ENCODE measurements at regions not wholly inside any gene's neighbourhood (a gene's known extent, or its start where the extent isn't known, plus 50 kb on each side); places are given as distances from the start of the nearest gene placed in this dataset.

DNA sequence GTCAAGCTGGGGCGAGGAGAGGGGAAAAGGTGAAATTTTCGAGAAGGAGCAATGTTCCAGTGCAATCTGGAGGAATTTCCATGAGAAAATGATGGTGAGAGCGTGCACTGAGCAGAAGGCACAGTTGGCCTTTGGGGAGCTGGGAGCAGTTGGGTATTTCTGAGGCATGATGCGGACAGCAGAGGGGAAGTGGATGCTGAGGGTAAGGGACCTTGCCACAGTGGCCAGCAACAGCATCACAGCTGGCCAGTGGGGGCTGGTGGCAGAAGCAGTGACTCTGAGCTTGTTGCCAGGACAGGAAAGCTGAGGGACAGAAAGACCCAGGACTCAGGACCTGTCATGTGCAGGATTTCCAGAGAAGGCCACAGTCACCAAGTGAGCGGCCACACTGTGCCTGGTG lies 98.9 kb downstream of the LSM3 start:
- Mint-ChIP-seq H3K27me3 (peaks cover 21% of the 10 kb centered on the region), H3K4me3 (no peak overlapping the region), H3K36me3 (ENCODE audit: low read depth) (peaks cover 3% of the 10 kb centered on the region), H3K27ac (no peak overlapping the region), H3K4me1 (peaks cover 3% of the 10 kb centered on the region)
- ATAC-seq (no peak), DNase-seq (no peak)
- H3K9me3 ChIP-seq (ENCODE audit: control insufficient read depth, low read length, poor library complexity, severe bottlenecking), result no peaks in the 10 kb centered on the region

GRCh38 chr3:14278265-14278798 lies 99.7 kb downstream of the LSM3 start:
- Mint-ChIP-seq H3K4me3 (no peak overlapping the region), H3K4me1 (peaks cover 3% of the 10 kb centered on the region), H3K36me3 (ENCODE audit: low read depth) (peaks cover 3% of the 10 kb centered on the region), H3K27me3 (peaks cover 21% of the 10 kb centered on the region), H3K27ac (no peak overlapping the region)
- H3K9me3 ChIP-seq (ENCODE audit: control insufficient read depth, low read length, poor library complexity, severe bottlenecking), result no peaks in the 10 kb centered on the region
- no peak for ATAC-seq
- DNase-seq, result no peak

GRCh38 chr3:14278799-14279625 lies 100.4 kb downstream of the LSM3 start:
- DNase-seq, result no peak
- Mint-ChIP-seq H3K4me3 (no peak overlapping the region), H3K36me3 (ENCODE audit: low read depth) (peaks cover 3% of the 10 kb centered on the region), H3K27me3 (peaks cover 21% of the 10 kb centered on the region), H3K4me1 (peaks cover 3% of the 10 kb centered on the region), H3K27ac (no peak overlapping the region)
- H3K9me3 ChIP-seq (ENCODE audit: control insufficient read depth, low read length, poor library complexity, severe bottlenecking), result no peaks in the 10 kb centered on the region
- ATAC-seq, result no peak

DNA sequence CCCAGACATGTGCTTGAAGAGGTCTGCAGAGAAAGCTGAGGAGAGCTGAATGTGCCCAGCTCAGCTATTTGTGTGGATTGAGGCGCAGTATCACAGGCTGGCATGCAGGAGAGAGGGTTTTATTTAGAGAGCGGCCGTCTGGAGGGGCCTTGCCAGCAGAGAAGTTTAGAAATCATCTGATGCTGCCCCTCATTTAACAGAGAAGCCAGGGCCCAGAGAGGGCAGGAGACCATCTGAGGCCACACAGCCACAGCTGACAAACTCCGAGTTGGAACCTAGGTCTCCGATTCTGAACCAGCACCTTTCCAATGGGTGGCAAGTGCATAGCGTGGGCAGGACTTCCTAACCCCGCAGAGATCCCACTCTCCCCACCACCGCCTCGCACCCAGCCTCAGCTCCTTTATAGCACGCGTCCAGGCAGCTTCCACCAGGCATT lies 101.0 kb downstream of the LSM3 start:
- Mint-ChIP-seq H3K4me1 (peaks cover 3% of the 10 kb centered on the region), H3K27ac (no peak overlapping the region), H3K36me3 (ENCODE audit: low read depth) (peaks cover 3% of the 10 kb centered on the region), H3K27me3 (peaks cover 21% of the 10 kb centered on the region), H3K4me3 (no peak overlapping the region)
- DNase-seq, result no peak
- no peaks in the 10 kb centered on the region for H3K9me3 ChIP-seq (ENCODE audit: control insufficient read depth, low read length, poor library complexity, severe bottlenecking)
- ATAC-seq, result no peak

DNA sequence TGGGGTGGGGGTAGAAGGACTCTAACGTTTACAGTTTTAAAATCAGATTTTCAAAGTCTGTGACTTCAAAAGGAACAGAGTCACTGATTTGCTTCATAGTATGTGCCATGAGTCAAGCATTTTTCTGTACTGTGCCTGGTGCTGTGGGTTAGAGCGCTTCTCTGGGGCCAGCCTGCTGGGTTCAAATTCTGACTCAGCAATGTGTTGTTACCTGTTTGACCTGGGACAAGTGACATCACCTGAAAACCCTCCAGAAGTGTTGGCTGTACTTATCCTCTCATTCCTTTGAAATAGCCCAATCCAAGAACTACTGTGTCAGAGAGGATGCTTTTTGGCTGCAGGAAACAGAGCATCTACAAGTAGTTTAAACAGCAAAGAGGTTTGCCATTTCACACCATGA lies 101.7 kb downstream of the LSM3 start:
- H3K36me3 Mint-ChIP-seq (ENCODE audit: low read depth), result peaks cover 3% of the 10 kb centered on the region
- DNase-seq, result no peak
- peaks cover 3% of the 10 kb centered on the region for H3K4me1 Mint-ChIP-seq
- no peak overlapping the region for H3K27ac Mint-ChIP-seq
- no peak overlapping the region for H3K4me3 Mint-ChIP-seq
- ATAC-seq, result no peak
- peaks cover 26% of the 10 kb centered on the region for H3K27me3 Mint-ChIP-seq
- no peaks in the 10 kb centered on the region for H3K9me3 ChIP-seq (ENCODE audit: control insufficient read depth, low read length, poor library complexity, severe bottlenecking)

DNA sequence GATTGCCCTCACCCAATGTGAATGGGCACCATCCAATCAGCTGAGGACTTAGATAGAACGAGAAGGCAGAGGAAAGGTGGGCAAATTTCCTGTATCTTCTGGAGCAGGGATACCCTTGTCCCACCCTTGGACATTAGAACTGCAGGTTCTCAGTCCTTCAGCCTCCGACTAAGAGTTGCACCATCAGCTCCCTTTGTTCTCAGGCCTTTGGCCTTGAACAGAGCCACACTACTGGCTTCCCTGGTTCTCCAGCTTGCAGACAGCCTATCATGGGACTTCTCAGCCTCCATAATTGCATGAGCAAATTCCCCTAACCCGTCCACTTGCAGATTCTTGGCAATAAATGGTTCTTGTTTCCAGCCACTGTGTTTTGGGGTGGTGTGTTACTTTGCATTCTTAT lies 102.4 kb downstream of the LSM3 start:
- Mint-ChIP-seq H3K27me3 (peaks cover 31% of the 10 kb centered on the region), H3K36me3 (ENCODE audit: low read depth) (peaks cover 3% of the 10 kb centered on the region), H3K27ac (no peak overlapping the region), H3K4me1 (peaks cover 3% of the 10 kb centered on the region), H3K4me3 (no peak overlapping the region)
- no peaks in the 10 kb centered on the region for H3K9me3 ChIP-seq (ENCODE audit: control insufficient read depth, low read length, poor library complexity, severe bottlenecking)
- ATAC-seq (no peak), DNase-seq (no peak)

GRCh38 chr3:14282001-14282705 lies 103.5 kb downstream of the LSM3 start:
- Mint-ChIP-seq H3K27me3 (peaks cover 25% of the 10 kb centered on the region), H3K27ac (no peak overlapping the region), H3K4me3 (no peak overlapping the region), H3K4me1 (peaks cover 6% of the 10 kb centered on the region), H3K36me3 (ENCODE audit: low read depth) (peaks cover 3% of the 10 kb centered on the region)
- DNase-seq, result no peak
- no peaks in the 10 kb centered on the region for H3K9me3 ChIP-seq (ENCODE audit: control insufficient read depth, low read length, poor library complexity, severe bottlenecking)
- no peak for ATAC-seq

DNA sequence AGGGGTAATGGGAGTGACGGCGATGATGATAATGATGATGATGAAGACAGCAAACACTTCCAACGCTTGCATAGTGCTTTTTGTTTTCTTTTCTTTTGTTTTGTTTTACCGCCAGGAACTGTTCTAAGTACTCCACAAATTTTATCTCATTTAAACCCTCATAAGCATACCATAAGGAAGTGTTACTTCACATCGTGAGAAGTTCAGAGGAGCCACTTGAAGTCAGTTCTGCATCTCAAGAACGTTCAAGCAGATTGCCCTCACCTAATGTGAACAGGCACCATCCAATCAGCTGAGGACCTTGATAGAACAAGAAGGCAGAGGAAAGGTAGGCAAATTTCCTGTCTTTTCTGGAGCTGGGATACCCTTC lies 104.1 kb downstream of the LSM3 start:
- H3K4me3 Mint-ChIP-seq, result no peak overlapping the region
- no peaks in the 10 kb centered on the region for H3K36me3 Mint-ChIP-seq (ENCODE audit: low read depth)
- DNase-seq, result no peak
- no peaks in the 10 kb centered on the region for H3K9me3 ChIP-seq (ENCODE audit: control insufficient read depth, low read length, poor library complexity, severe bottlenecking)
- ATAC-seq, result no peak
- peaks cover 19% of the 10 kb centered on the region for H3K27me3 Mint-ChIP-seq
- no peak overlapping the region for H3K27ac Mint-ChIP-seq
- peaks cover 6% of the 10 kb centered on the region for H3K4me1 Mint-ChIP-seq

GRCh38 chr3:14283092-14283812 lies 104.6 kb downstream of the LSM3 start:
- H3K36me3 Mint-ChIP-seq (ENCODE audit: low read depth), result no peaks in the 10 kb centered on the region
- ATAC-seq, result no peak
- no peak for DNase-seq
- no peak overlapping the region for H3K4me3 Mint-ChIP-seq
- H3K27ac Mint-ChIP-seq, result no peak overlapping the region
- peaks cover 20% of the 10 kb centered on the region for H3K27me3 Mint-ChIP-seq
- peaks cover 5% of the 10 kb centered on the region for H3K4me1 Mint-ChIP-seq
- no peaks in the 10 kb centered on the region for H3K9me3 ChIP-seq (ENCODE audit: control insufficient read depth, low read length, poor library complexity, severe bottlenecking)

DNA sequence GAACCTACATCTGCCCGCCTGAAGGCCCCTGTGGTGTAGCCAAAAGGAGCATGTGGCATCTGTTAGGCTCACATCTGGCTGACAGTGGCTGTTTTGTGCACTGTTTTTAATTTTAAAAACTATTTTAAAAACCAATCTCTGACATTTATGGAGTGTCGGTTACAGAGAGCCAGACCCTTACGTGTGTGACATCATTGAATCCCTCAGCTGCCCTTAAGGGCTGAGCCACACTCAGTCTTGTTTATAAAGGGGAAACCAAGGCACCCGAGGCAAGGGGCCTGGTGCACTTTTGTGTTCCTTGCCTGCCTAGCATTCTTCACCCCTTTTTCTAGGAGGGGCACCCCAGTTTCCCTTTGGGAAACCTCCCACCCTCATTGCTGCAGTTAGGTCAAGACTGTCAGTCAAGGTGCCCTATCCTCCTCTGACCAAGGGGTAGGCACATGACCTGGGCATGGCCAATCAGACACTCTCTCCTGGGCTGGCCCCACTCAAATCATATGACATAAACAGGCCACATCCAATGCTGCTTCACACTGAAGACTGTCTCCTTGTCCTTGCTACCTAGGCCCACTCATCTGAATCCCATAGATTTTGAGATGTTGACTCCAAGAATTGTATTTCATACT lies 105.3 kb downstream of the LSM3 start:
- Mint-ChIP-seq H3K36me3 (ENCODE audit: low read depth) (no peaks in the 10 kb centered on the region), H3K4me3 (no peak overlapping the region), H3K4me1 (peaks cover 7% of the 10 kb centered on the region), H3K27me3 (peaks cover 22% of the 10 kb centered on the region), H3K27ac (no peak overlapping the region)
- DNase-seq, result no peak
- no peak for ATAC-seq
- no peaks in the 10 kb centered on the region for H3K9me3 ChIP-seq (ENCODE audit: control insufficient read depth, low read length, poor library complexity, severe bottlenecking)

GRCh38 chr3:14284694-14285547 lies 106.3 kb downstream of the LSM3 start:
- H3K27me3 Mint-ChIP-seq, result peaks cover 22% of the 10 kb centered on the region
- ATAC-seq (no peak), DNase-seq (no peak)
- no peak overlapping the region for H3K4me3 Mint-ChIP-seq
- H3K36me3 Mint-ChIP-seq (ENCODE audit: low read depth), result no peaks in the 10 kb centered on the region
- no peaks in the 10 kb centered on the region for H3K9me3 ChIP-seq (ENCODE audit: control insufficient read depth, low read length, poor library complexity, severe bottlenecking)
- H3K27ac Mint-ChIP-seq, result no peak overlapping the region
- H3K4me1 Mint-ChIP-seq, result peaks cover 5% of the 10 kb centered on the region

GRCh38 chr3:14285548-14285925 lies 106.9 kb downstream of the LSM3 start:
- no peak for DNase-seq
- Mint-ChIP-seq H3K4me3 (no peak overlapping the region), H3K4me1 (peaks cover 7% of the 10 kb centered on the region), H3K27ac (no peak overlapping the region), H3K36me3 (ENCODE audit: low read depth) (no peaks in the 10 kb centered on the region), H3K27me3 (peaks cover 27% of the 10 kb centered on the region)
- no peak for ATAC-seq
- no peaks in the 10 kb centered on the region for H3K9me3 ChIP-seq (ENCODE audit: control insufficient read depth, low read length, poor library complexity, severe bottlenecking)
